ENCODE measurements at regions not wholly inside any gene's neighbourhood (a gene's known extent, or its start where the extent isn't known, plus 50 kb on each side); places are given as distances from the start of the nearest gene placed in this dataset.
"Not testable (repeated sequence)": the region's sequence is repeated elsewhere in the genome, so short reads cannot be mapped to it uniquely, and the experiment has no call there.

GRCh38 chr10:64795847-64796246 is 1274.6 kb downstream of the REEP3 start:
- no peak for DNase-seq

GRCh38 chr10:64798297-64798696 is 1277.1 kb downstream of the REEP3 start:
- DNase-seq, result no peak

GRCh38 chr10:64808233-64808632 is 1287.0 kb downstream of the REEP3 start:
- not testable (repeated sequence) for DNase-seq

GRCh38 chr10:64810046-64810445 is 1288.8 kb downstream of the REEP3 start:
- DNase-seq, result not testable (repeated sequence)

- no peak for DNase-seq
These were observed 1292.2 kb downstream of the REEP3 start for GRCh38 chr10:64813391-64813790.

- no peak for DNase-seq
These were observed 1293.0 kb downstream of the REEP3 start for GRCh38 chr10:64814201-64814600.

GRCh38 chr10:64829888-64830412 is 1308.7 kb downstream of the REEP3 start:
- no peak for DNase-seq

GRCh38 chr10:64830869-64831268 is 1309.7 kb downstream of the REEP3 start:
- no peak for DNase-seq

- no peak for DNase-seq
These were observed 1319.1 kb downstream of the REEP3 start for GRCh38 chr10:64840341-64840740.

- DNase-seq, result no peak
These were observed 1325.5 kb downstream of the REEP3 start for GRCh38 chr10:64846700-64847099.

GRCh38 chr10:64855941-64856340 is 1334.7 kb downstream of the REEP3 start:
- DNase-seq, result no peak

GRCh38 chr10:64859911-64860310 is 1338.7 kb downstream of the REEP3 start:
- no peak for DNase-seq

- DNase-seq, result no peak
These were observed 1342.6 kb downstream of the REEP3 start for GRCh38 chr10:64863836-64864235.

- DNase-seq, result no peak
These were observed 1346.3 kb downstream of the REEP3 start for GRCh38 chr10:64867501-64867962.

- no peak for DNase-seq
These were observed 1351.9 kb downstream of the REEP3 start for GRCh38 chr10:64873088-64873487.

GRCh38 chr10:64873959-64874358 is 1352.8 kb downstream of the REEP3 start:
- no peak for DNase-seq

- DNase-seq, result no peak
These were observed 1359.3 kb downstream of the REEP3 start for GRCh38 chr10:64880546-64880945.

- no peak for DNase-seq
These were observed 1360.1 kb downstream of the REEP3 start for GRCh38 chr10:64881257-64881656.

- no peak for DNase-seq
These were observed 1375.4 kb downstream of the REEP3 start for GRCh38 chr10:64896582-64896981.

GRCh38 chr10:64906311-64906710 is 1385.1 kb downstream of the REEP3 start:
- not testable (repeated sequence) for DNase-seq

- DNase-seq, result not testable (repeated sequence)
These were observed 1403.1 kb downstream of the REEP3 start for GRCh38 chr10:64924306-64924705.

- DNase-seq, result no peak
These were observed 1430.8 kb downstream of the REEP3 start for GRCh38 chr10:64952042-64952441.

- no peak for DNase-seq
These were observed 1435.2 kb downstream of the REEP3 start for GRCh38 chr10:64956441-64956840.

- no peak for DNase-seq
These were observed 1437.9 kb downstream of the REEP3 start for GRCh38 chr10:64959116-64959515.

- no peak for DNase-seq
These were observed 1438.7 kb downstream of the REEP3 start for GRCh38 chr10:64959883-64960282.

- DNase-seq, result no peak
These were observed 1452.2 kb downstream of the REEP3 start for GRCh38 chr10:64973391-64973790.
